Tongue (tissue), 2 donors: ENCODE measurements at regions not wholly inside any gene's neighbourhood (a gene's known extent, or its start where the extent isn't known, plus 50 kb on each side); places are given as distances from the start of the nearest gene placed in this dataset. TPM values are rescaled to one million over a fixed set of nuclear protein-coding genes. Genes with fewer than 3 reads are reported as not detected.

Experiments used
- DNase-seq: peaks from one replicate; pipeline ENCODE4 v3.0.0-alpha.2; 2015
- small RNA-seq: library from RNA; depleted of rRNA; stranded (forward); fragments of <200 nt; gene quantifications from one replicate; pipeline ENCODE3, GENCODE V24; 2014; ENCODE audit warnings: low replicate concordance

DNA sequence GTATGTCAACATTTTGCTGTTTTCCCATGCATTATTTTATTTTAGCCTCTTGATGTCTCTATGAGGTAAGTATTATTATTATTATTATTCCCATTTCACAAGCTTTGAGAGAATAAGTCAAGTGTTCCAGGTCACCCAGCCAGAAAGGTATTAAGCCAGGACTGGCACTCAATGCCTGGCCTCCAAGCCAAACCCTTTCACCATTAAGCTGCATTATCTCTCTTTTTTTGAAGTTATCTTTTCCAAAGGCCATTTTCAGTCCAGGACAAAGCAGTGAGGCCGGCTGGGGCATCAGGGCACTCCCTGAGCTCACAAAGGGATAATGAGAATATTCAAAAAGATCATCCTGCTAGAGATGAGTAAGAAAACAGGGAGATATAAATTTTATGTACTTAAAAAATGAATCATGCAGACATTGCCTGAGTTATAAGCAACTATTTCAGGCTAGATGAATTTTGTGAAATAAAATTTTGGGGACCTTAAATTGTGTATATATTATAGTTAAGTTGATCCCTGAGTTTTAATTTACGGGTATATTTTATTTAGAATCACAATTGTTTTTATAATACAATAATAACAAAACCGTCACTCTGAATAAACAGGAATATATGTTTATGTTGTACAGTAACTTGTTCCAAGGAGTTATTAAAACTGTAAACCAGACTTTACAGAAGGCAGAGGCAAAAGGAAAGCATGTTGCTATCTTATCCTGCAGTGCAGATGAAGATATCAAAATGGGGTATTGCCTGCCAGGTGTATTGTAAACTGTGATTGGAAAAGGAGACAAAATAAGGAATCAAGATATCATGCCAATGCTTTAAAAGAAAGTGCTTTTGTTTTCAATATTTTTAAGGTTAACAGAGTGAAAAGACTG, 51.3 kb upstream of the CAV2 start:
- DNase-seq = no peak

- no peak for DNase-seq
Observed at GRCh38 chr7:116449441-116449840, 50.1 kb upstream of the CAV2 start.

Small RNAs in the stretch of these regions (small RNA-seq; reads per million reads assigned to genes)
- gene RF00017 = not detected
